HG03460 (cell line): ENCODE measurements at regions not wholly inside any gene's neighbourhood (a gene's known extent, or its start where the extent isn't known, plus 50 kb on each side); places are given as distances from the start of the nearest gene placed in this dataset.

Experiments used
- ATAC-seq: cut with Tn5 transposase; IDR thresholded peaks from one replicate; pipeline ENCODE4 v1.9.1; 2021; ENCODE audit not compliant: unreplicated experiment

GRCh38 chr17:69716556-69716955, 302.1 kb downstream of the MAP2K6 start:
- ATAC-seq = no peak

- no peak for ATAC-seq
Measured at GRCh38 chr17:69717214-69717613, 302.7 kb downstream of the MAP2K6 start.

GRCh38 chr17:69717819-69718218, 303.3 kb downstream of the MAP2K6 start:
- no peak for ATAC-seq

DNA sequence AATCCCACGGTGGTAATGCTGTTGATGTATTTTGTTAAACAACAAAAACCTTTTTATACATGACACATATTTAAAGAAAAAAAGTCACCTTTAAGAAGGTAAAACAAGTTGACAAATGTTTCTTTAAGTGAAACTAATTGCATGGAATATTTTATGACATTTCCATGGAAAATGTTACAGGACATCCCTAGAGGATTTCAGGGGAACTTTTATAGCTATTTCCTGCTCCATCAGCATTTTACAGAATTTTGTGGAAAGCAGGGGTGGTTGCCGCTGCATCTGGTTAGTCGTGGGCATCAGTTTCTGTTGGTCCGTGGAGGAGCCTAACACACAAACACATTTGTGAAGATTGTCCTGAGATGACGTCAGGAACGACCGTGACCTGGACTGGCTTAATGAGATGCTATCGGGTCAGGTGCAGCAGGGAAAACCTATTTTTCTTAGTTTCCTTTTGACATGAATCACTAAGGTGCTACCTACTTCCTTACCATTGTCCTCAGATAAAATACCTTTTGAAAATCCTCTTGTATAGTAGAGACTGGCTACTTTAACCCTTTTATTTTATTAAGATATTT, 305.1 kb downstream of the MAP2K6 start:
- no peak for ATAC-seq

GRCh38 chr17:69722518-69722917, 308.0 kb downstream of the MAP2K6 start:
- no peak for ATAC-seq

GRCh38 chr17:69723316-69723715, 308.8 kb downstream of the MAP2K6 start:
- no peak for ATAC-seq

GRCh38 chr17:69723741-69724140, 309.2 kb downstream of the MAP2K6 start:
- no peak for ATAC-seq

DNA sequence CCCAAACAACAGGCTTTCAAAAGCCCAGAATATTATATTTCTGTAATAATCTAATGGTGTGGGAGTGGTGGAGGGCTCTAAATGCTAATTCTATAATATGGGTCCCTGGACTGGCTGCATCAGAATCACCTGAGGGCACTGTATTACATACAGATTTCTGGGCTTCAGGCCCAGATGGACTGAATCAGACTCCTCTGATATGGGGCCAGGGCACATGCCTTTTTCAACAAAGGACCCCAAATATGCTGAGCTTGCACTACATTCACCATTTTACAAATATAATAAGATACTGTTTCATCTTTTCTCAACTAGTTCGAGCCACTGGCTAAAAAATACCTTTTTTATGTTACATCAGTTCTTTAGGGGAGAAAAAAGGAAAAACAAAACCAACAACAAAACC, 309.7 kb downstream of the MAP2K6 start:
- ATAC-seq = no peak

GRCh38 chr17:69725146-69725545, 310.6 kb downstream of the MAP2K6 start:
- ATAC-seq = no peak

- ATAC-seq = no peak
Measured at GRCh38 chr17:69728816-69729215, 314.3 kb downstream of the MAP2K6 start.

- ATAC-seq = no peak
Measured at GRCh38 chr17:69729944-69730343, 315.4 kb downstream of the MAP2K6 start.

DNA sequence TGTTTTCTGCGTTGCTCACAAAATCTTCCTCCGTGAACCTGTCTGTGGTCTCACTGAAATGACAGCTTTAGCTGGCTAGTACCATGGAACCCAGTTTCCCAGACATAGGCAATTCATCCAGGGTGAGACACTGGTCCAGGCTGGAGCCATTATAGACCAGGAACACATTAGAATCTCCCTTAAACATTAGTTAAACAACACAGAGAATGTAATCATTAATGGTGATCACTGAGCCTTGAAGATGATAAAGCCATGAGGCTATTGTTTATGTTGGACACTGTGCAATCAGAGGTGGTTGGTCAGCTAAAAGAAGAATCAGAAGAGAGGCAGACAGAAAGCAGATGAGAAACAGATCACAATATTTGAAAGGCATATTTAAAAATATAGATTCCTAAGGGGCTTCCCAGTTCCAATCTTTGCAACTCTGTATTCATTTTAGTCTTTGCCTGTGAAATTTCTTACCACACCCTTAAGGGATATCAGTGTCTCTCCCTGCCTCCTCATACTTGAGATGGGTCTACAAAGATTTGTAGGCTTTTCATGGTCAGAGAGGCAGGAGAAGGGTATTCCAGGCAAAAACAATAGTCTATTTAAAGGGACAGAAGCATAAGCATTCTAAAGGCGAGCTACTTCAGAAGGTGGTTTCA, 317.9 kb downstream of the MAP2K6 start:
- ATAC-seq = no peak

- no peak for ATAC-seq
Measured at GRCh38 chr17:69733171-69734012, 318.9 kb downstream of the MAP2K6 start.

DNA sequence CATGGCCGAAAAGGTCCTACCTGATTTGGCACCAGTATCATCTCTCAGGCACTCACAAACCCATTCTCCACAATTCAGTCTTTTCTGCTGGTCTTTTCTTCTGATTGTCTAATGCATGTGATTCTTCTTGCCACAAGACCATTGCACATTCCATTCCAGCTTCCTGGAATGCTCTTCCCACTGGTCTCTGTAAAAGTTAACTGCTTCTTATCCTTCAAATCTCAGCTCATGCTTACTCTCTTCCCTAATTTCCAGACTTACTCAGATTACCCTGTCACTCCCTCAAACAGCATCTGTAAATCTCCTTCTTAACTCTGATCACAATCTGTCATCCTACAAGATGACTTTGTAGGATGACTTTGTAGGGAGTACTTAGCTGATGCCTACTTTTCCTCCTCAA, 320.2 kb downstream of the MAP2K6 start:
- no peak for ATAC-seq

DNA sequence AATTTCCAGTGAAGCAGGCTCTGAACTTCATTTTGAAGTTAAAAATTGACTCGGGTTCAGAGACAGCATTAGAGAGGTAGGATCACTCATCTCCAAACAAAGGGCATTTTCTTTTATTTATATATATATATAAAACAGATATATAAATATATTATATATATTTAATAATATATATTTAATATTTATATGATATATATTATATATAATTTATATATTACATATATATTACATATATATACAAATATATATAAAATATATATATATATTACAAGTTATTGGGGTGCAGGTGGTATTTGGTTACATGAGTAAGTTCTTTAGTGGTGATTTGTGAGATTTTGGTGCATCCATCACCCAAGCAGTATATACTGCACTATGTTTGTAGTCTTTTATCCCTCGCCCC, 320.8 kb downstream of the MAP2K6 start:
- ATAC-seq = no peak

DNA sequence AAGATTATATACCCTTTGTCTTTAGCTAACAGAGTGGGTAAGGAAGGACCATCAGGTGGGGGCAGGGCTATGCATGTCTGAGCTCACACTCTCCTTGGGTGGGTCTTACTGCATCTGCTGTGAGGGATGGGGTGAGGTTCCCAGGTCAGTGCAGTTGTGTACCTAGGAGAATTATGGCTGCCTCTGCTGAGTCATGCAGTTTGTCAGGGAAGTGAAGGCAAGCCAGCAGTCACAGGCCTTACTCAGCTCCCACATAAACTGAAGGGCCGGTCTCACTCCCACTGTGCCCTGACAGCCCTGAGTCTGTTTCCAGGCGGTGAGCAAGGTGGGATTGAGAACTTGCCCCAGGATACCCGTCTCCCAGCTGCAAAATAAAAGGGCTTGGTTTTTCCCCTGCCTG, 328.6 kb downstream of the MAP2K6 start:
- ATAC-seq = no peak

DNA sequence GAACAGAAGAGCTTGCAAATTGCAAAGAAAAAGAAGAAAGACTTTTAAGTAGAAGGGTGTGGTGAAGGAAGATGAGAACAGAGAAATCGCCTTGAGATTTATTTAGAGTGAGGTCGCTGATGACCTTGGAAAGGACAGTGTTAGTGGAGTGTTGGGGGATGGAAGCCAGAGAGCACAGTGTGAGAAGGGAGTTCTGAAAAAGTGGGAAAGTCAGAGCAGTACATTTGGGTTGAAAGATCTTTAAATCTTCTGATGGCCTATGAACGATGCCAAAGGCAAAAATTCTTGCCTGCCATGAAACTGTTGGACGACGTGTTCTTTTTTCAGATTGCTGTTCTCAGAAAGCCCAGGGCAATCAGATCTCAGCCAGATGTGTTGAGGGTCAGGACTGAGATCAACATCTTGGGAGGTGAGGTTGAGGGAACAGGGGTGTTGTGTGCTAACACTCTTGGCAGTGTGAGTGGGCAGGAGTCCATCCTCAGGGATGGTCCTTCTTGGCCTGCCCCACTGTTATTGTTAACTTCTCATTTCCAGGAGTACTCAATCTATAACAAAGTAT, 330.1 kb downstream of the MAP2K6 start:
- no peak for ATAC-seq

DNA sequence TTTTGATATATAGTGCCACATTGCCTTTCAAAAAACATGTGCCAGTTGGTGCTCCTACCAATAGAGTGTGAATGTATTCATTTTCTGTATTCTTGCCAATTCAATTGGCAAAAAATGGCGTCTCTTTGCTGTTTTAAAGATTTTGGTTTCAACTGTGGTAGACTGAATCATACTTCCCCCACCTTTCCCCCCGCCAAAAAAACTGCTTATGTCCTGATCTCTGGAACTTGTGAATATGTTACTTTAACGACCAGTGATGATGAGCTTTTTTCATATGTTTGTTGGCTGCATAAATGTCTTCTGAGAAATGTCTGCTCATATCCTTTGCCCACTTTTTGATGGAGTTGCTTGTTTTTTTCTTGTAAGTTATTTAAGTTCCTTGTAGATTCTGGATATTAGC, 325.1 kb upstream of the KCNJ16 start:
- ATAC-seq = no peak

GRCh38 chr17:69757688-69758430, 317.2 kb upstream of the KCNJ16 start:
- ATAC-seq = no peak

GRCh38 chr17:69760562-69760961, 314.5 kb upstream of the KCNJ16 start:
- no peak for ATAC-seq

GRCh38 chr17:69761011-69761410, 314.0 kb upstream of the KCNJ16 start:
- no peak for ATAC-seq
